CD4-positive, alpha-beta T cell treated with Interferon alpha-2 for 1 hour (primary cell): ENCODE measurements at regions not wholly inside any gene's neighbourhood (a gene's known extent, or its start where the extent isn't known, plus 50 kb on each side); places are given as distances from the start of the nearest gene placed in this dataset.
"Not testable (repeated sequence)": the region's sequence is repeated elsewhere in the genome, so short reads cannot be mapped to it uniquely, and the experiment has no call there.

ENCODE experiments used
- DNase-seq, 2 donors: peaks; one replicate each; pipeline ENCODE4 v3.0.0-alpha.2; 2020 to 2022

DNA sequence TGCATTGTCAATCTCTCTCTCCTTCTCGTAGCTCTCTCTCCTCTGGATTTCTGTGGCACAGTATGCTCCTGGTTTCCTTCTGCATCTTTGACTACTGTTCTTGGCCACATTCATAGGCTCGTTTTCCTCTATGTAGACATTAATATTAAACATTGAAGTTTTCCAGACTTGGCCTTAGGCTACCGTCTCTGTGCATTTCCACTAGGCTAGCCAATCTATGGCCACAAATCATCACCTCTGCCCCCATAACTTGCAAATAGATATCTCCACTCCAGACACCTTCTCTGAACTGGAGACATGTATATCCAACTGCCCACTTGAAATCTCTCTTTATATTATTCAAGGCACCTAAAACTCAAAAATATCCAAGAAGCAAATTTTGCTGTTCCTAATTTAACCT lies 768.5 kb downstream of the TSN start:
- DNase-seq: no peak

DNA sequence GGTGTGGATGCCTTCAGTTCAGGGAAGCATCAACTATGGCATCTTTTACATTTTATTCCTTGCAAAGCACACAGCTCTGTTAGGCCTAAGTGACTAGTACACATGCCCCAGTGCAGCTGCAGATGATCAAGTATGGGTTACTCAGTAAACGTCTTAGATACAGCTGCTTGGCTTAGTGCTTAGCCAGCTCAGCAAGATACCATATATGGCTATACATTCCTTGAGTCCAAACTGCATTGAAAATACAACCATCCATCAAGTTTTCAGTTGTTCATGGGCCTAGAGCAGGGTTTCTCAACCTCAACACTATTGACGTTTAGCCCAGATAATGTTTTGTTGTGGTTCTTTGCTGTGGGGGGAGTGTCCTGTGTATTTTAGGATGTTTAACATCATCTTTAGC lies 769.9 kb downstream of the TSN start:
- no peak for DNase-seq

DNA sequence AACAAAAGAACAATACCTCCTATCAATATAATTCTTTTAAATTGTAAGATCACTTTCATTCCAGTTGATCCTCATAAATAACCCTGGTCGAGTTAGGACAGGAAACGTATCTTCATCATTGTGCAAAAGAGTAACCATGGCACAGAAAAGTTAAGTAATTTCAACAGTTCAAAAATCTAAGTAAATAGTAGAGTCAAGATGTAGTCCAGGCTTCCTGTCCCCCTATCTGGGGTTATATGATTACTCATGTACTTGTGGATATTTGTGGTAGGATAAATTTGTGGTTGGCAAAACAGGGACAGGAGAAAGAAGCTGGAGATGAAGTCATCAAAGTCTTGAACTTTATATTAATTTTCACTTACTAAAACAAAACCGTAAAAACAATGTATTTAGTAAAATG lies 772.6 kb downstream of the TSN start:
- no peak for DNase-seq

DNA sequence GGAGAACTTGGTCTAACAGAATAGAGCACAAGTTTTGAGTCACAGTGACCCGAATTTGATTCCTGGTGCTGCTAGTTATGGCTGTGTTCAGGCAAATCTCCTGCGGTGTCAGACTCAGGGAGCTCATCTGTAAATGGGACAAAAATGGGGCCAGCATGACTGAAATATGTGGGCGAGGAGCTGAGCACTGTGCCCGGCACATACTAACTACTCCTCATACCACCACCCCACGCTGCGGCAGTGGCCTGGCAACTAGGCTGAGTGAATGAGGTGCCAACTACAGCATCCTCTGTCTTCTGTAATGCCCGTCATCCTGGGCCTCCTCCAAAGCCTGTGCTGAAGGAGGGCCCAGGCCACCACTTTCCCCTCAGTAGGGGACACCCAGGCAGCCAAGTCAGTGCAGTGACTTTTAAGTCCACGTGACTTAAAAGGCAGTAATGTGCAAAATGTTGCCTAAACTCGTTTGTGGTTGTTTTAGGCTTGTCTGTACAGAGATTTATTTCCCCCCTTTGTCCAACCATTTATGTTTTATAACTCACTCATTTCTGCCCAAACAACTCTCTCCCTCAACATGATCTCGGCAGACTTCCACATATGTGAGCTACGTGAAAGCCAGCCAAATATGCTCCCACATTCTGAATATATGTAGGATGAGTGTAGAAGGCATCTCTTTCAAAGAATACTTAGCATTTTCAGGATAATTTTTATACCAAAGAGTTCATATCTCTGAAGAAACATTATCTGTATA lies 773.7 kb downstream of the TSN start:
- DNase-seq: no peak

DNA sequence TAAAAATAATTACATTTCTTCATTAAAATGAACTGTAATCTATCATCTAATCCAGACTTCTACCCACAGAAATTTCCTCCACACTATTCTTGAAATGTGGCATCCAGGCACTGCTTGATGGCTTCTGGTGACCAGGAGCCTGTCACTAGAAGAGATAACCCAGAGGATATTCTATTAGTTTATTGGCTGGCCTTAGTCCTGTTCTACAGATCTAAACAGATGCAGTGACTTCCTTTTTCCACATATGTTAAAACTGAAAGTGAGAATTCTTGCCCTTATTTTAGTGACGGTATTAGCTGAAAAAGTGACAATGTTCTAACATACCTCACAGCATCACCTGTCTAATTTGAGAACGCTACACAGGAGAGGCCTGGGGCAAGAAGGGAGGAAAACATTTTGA lies 775.4 kb downstream of the TSN start:
- DNase-seq: no peak

DNA sequence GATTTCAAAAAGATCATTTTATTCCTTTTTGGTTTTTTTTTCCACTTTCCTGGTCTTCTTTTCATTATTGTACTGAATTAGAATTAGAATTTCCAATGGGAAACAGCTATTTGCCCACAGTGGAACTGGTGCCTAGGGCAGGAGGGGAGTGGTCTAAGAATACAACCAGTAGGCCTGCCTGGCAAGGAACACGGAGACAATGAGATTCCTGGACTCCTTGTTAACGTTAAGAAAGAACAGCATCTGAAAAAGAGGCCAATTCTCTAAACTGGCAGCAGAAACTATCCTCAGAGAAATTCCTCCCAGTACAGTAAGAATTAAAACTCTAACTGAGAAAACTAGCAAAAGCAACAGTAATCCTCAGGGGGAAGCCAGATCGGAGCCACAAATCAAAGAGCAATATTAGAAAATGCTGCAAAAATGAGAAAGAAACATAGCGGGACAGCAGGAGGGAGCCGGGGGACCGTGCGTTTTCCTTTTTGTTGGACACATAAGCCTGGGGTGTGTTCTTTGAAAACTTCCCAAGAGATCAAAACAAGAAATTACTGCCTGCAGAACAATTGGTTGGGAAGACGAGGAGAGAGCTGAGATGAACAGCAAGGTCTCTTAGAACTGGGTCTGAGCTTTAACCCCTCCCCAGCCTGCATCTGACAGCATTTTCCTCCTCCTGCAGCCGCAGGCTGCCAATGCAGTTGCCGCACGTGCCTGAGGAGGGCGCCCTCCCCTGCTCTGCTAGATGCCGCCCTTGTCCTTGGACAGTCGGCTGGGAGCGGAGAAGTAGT lies 776.0 kb downstream of the TSN start:
- DNase-seq: no peak

DNA sequence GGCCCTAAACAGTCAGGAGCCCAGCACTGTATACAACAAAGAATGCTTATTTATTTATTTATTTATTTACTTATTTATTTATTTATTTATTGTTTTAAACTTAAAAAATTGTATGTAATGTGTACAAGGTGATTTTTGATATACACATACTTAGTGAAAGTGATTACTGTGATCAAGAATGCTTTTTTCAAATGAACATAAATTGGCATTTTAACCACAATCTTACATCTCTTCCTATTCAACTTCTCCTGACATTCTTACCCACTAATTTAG lies 776.6 kb downstream of the TSN start:
- no peak for DNase-seq

DNA sequence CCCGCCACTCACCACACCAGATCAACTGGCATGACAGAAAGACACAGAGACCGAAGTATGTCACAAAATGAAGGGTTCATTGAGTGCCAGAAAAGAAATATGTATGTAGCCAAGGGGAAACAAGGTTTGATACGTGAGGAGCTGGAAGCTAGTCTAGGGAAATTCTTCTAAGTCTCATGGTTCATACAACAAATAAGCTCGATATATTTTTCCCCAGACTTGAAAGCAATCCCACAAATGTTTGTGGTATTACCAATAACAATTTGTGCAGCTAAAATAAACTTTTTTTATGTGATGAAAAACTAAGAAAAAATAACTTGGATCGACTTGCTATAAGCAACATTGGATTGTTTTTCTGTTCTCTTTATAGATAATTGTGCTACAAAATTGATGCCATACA lies 777.0 kb downstream of the TSN start:
- no peak for DNase-seq

DNA sequence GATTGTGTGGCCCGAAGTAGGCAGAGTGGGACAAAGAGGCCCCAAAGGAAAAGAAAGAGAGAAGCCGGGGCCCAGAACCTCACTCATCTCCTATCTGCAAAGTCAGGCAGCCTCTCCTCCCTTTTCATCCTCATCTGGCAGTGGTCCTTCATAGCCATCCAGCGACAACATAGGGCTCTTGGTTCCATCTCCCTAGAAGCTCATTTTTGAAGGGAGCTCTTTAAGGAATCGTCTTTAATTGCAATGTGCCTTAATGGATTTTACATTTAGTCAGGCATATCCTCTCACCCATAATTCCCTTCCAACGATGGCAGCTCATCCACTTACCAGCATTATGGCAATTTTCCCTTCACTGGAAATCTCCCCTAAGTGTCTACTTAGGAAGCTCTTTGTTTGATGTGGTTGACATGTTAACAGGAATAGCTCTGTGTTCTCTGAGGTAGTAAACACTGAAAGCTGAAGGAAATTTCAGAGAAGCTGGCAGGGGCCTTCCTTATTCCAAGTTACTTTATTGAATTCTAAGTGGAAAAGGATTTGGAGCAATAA lies 780.6 kb downstream of the TSN start:
- DNase-seq: no peak

DNA sequence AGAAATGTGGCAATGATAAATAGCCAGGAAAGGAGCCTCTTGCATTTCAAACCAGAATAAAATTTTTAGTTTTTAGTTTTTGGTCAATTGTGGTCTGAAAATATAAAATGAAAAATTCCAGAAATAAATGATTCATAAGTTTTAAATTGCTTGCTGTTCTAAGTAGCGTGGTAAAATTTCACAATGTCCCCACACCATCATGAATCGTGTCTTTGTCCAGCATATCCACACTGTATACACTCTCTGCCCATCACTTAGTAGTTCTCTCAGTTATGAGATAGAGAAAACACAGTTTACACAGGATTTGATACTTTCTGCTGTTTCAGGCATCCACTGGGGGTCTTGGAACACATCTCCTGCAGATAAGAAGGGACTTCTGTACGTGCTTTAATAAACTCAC lies 783.9 kb downstream of the TSN start:
- DNase-seq: no peak

DNA sequence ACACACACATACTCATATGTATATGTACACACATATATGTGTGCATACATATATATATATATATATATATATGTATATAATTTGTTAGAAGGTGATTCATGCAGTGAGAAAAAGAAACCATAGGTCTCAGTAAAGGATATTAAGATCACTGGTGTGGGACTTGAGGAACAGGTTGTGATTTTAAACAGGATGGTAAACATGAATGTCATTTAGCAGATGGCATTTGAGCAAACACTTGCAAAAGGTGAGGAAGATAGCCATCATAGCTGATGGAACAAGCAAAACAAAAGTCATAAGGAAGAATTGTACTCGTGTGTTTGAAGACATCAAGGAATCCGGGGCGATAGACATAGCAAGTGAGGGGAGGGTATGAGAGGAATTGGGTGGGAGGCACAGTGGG lies 784.5 kb downstream of the TSN start:
- no peak for DNase-seq

DNA sequence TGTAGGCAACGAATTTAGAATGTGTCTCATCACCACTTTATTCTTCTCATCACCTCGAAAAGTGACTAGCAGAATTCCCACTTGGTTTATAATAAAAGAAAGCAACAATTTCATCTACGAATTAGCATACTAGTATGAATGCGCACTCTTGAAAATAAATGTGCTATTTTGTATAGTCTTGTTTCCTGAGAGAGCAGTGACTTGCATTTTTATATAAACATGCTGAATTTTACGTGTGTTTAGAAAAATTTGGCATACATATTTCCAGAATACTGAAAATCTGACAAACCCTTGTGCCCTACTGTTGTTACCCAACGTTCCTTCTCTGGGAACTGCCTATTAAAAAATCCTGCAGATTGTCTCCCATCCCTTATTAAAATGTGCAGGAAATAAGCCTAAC lies 786.8 kb downstream of the TSN start:
- DNase-seq: no peak

DNA sequence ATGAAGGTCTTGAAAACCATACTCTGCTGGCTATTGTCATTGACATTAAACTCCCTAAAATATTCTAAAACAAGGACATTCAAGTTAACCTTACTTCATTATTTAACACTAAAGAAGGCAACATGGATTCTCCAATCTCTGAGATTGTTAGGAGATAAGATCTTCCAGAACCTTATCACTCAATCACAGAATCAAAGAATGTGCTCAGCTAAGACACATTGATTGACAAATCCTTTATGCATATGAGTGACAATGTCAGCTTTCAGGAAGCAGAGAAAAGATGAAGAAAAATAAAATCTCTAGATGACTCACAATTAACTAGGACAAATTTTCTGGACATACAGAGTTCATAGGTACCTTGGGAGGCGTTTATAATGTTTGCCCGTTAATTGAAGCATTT lies 787.2 kb downstream of the TSN start:
- DNase-seq: no peak

DNA sequence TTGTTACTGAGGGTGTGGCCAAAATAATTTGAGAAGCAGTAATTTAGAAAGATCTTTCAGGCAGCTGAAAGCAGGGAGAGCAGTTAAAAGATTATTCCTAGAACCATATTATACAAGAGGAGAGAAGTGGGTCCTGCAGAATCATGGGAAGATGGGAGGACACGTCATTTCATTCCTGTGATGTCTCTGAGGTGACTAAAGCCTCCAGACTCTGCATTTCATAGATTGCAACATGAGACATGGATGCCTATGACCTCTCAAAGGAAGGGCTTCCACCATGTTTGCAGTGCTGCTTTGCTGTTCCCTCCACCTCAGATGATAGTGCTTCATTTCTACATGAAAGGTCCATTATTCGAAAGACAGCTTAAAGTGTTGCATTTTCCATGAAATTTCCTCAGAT lies 788.4 kb downstream of the TSN start:
- no peak for DNase-seq

DNA sequence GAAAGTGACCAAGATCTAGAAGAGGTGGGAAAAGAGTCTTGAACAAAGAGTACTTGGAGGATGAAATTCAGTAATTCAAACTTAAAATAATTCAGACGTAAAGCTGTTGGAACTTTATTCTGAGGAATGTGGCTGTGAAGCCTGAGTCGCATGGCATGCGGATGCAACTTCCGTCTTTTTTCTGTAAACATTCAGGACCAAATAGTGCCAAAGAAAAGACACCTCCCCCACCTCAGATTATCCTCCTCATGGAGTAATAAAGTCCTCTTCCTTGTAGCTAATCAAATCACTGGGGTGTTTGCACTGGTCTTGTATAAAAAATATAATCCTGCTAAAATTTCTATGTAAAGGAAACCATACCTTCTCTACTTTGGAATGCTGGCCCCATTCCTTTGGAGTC lies 790.4 kb downstream of the TSN start:
- no peak for DNase-seq

DNA sequence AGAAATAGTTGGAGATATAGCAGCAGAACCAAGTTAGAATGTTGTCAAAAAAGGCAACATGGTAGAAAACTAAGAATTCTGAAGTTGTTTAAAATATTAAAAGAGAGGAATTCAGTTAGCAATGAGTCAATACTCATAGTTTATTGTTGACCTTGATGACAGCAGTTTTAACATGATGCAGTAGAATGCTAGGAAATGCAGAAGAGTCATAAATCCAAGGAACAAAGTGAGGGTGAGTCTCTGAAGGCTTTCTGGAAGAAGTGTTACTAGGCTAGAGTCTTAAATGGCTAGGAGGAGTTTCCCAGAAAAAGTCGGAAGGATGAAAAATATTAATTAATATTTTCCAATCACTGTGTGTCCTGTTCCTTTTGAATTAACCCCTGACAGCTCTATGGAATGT lies 807.3 kb downstream of the TSN start:
- no peak for DNase-seq

DNA sequence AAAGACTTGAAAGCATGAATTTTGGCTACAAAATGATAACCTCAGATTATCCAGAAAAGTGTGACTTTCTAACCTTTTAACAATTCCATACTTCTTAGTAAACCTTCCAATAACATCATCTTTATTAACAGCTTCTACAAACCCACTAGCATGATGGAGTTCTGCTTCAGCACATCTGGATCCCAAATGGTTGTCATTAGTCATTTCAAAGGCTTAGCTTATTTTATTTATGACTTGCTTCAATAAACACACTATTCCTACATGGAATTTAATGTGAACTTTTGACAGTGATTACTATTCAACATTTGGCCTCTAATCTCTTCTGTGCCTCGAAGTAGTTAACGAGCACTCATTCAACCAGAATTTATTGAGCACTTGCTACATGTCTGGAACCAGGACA lies 808.3 kb downstream of the TSN start:
- DNase-seq: no peak

DNA sequence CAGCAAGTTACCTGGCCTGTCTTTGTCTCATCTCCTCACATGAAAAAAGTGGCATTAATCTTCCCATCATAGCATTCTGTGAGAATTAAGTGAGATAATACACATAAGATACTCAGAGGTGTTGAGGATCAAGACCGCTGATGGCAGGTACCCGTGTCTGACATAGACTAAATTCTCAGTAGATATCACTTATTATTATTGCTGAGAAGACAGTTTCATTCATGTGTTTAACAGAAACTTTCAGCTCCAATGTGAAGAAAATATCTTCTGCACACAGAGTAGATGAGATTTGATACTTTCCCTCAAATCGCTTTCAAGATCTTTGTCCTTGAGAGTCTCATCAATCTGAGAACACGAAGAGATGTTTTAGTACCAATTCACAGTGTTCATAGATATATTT lies 809.4 kb downstream of the TSN start:
- DNase-seq: no peak

DNA sequence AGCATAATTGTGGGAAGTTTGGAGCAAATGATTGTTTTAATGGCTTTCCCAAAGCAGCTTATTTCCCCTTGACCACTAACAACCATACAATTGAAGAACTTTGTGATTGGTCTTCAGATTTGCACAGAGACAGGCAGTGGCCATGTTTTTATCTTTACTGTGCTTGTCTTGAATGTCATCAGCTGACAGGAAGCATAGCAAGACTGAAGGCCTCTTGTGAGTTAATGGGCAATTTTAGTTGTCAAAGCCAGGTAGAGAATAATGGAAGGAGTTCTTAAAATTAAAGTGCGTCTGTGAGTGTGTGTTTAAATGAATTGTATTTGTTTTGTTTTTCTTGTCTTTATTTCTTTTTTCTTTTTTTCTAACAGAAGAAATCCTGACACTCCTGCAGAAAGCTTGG lies 809.9 kb downstream of the TSN start:
- no peak for DNase-seq

DNA sequence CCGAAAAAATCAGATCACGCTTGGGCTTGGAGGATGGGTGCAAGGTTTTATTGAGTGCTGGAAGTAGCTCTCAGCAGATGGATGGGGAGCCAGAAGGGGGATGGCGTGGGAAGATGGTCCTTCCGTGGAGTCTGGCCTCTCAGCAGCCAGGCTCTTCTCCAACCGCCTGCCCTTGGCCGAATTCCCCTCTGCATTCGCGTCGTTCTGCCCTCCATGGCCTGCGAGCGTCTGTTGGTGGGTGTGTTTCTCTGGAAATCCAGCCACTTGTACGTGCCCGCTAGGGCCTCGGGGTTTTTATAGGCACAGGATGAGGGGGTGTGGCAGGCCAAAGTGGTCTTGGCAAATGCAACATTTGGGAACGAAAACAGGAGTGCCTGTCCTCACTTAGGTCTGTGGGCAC lies 815.2 kb downstream of the TSN start:
- no peak for DNase-seq

DNA sequence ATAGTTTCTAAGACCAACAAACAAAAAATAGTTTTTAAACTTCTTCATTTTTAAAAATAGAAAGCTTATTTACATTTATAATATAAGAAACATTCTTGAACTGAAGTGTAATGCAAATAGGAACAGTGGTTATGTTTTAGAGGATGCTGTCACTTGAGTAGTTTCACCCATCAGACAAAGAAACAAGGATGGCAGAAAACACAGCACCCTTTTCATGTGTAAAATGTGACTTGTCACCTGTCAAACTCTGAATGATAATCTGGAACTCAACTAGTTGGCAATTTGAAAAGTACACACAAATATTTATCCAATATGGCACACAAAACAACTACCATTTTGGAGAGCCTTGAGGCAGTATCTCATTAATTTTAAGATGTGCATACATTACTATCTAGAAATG lies 816.0 kb downstream of the TSN start:
- DNase-seq: not testable (repeated sequence)

DNA sequence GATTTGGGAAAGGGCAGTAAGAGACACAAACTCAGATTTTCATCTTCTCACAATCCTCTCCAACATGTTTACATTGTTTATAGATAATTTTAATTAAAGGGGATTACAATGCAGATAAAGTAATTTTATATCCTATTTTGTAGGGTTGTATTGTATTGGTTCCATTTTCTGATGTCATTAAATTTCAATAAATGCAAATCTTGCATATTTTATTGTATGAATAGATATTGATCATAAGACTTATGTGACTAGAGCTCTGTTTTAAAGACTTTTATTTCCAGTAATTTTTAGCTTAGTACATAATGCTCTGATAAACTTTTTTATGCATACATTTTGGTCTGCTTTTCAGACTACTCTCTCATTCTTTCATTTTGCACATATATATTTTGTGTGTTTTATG lies 819.6 kb downstream of the TSN start:
- DNase-seq: no peak

DNA sequence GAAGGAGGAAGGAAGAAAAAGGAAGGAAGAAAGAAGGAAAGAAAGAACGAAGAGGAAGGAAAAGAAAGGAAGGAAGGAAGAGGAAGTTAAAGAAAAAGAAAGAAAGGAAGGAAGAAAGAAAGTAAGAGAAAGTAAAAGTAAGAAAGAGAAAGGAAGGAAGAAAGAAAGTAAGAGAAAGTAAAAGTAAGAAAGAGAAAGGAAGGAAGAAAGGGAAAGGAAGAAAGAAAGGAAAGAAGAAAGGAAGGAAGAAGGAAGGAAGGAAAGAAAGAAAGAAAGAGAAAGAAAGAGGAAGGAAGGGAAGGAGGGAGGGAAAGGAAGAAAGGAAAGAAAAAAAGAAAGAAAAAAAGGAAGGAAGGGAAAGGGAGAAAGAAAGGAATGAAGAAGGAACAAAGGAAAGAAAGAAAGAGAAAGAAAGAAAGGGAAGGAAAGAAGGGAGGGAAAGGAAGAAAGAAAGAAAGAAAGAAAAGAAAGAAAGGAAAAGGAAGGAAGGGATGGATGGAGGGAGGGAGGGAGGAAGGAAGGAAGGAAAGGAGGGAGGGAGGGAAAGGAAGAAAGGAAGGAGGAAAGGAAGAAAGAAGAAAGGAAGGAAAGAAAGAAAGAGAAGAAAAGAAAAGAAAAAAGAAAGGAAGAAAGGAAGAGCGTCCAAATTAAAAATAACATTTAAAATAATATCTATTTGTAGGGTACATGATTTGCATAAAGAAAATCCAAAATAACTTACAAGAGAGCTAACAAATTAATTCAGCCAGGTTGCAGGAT lies 827.9 kb downstream of the TSN start:
- DNase-seq: no peak

DNA sequence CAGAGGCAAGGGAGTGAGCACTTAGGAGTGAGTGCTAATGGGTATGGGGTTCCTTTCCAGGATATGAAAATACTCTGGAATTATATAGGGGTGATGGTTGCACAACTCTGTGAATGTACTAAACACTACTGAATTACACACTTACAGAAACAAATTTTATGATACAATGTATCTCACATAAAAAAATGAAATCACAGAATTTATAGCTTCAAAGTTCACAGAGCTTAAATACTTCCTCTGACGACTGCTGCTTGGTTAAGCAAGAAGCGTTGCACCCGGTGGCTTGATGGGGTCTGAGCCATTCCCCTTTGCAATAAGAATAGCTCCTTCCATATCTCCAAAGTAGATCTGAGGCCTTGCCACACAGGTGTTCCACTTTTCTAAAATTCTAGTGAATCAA lies 835.1 kb downstream of the TSN start:
- DNase-seq: no peak
